IMR-90 (cell line): ENCODE measurements at regions not wholly inside any gene's neighbourhood (a gene's known extent, or its start where the extent isn't known, plus 50 kb on each side); places are given as distances from the start of the nearest gene placed in this dataset.

Experiments used
- ATAC-seq: fragments of 200-7000 bp; cut with Tn5 transposase; 2 replicates; pipeline ENCODE4 v1.9.1; 2020; ENCODE audit warnings: low read depth, mild to moderate bottlenecking, moderate library complexity
- BruUV-seq: library from RNA; stranded (reverse); fragments of 400-500 nt; replicated peaks from 2 replicates; lab custom pipeline; 2021; lab: Mats Ljungman, UMichigan
- CTCF ChIA-PET: fragments of 300-600 bp; formaldehyde crosslinking; extraction: SDS; loops from one replicate; lab custom pipeline; 2021; ENCODE audit warnings: antibody characterized with exemption; lab: Yijun Ruan, JAX
- POLR2A ChIA-PET: fragments of 300-600 bp; sonication (Branson Sonifier 250); formaldehyde crosslinking; loops from one replicate; lab custom pipeline; 2022; ENCODE audit warnings: antibody characterized with exemption; ENCODE audit not compliant: unreplicated experiment; lab: Charles Lee
- DNase-seq: peaks from one replicate; pipeline ENCODE4 v3.0.0; 2013
- H2AFZ ChIP-seq: replicated peaks from 2 replicates; pipeline ENCODE3; 2013; ENCODE audit warnings: low read length, mild to moderate bottlenecking; ENCODE audit not compliant: poor library complexity
- H2AK5ac ChIP-seq: 2 replicates; pipeline ENCODE4 v1.6.1; 2013; ENCODE audit warnings: low read depth, low read length, inconsistent platforms
- H2AK9ac ChIP-seq: replicated peaks from 2 replicates; pipeline ENCODE3; 2013; ENCODE audit warnings: mild to moderate bottlenecking, low read depth, low read length, moderate library complexity; ENCODE audit not compliant: poor library complexity
- H2BK120ac ChIP-seq: 2 replicates; pipeline ENCODE4 v1.6.1; 2013; ENCODE audit warnings: low read depth, low read length, inconsistent platforms
- H2BK15ac ChIP-seq: 3 replicates; pipeline ENCODE4 v1.6.1; 2013; ENCODE audit warnings: low read depth, low read length, inconsistent platforms
- H2BK20ac ChIP-seq: 2 replicates; pipeline ENCODE4 v1.6.1; 2013; ENCODE audit warnings: low read depth, mild to moderate bottlenecking, inconsistent platforms, low read length, moderate library complexity
- H2BK5ac ChIP-seq: 2 replicates; pipeline ENCODE4 v1.6.1; 2013; ENCODE audit warnings: mild to moderate bottlenecking, low read depth, low read length, inconsistent platforms; ENCODE audit not compliant: poor library complexity, severe bottlenecking
- H3K14ac ChIP-seq: replicated peaks from 2 replicates; pipeline ENCODE4 v1.6.1; 2013; ENCODE audit warnings: low read depth, low read length, inconsistent platforms
- H3K18ac ChIP-seq: 2 replicates; pipeline ENCODE4 v1.6.1; 2013; ENCODE audit warnings: low read depth, low read length, control low read depth
- H3K23ac ChIP-seq: 2 replicates; pipeline ENCODE4 v1.6.1; 2013; ENCODE audit warnings: low read depth, low read length, inconsistent platforms
- H3K27ac ChIP-seq: 2 replicates; pipeline ENCODE4 v1.5.1; 2013; ENCODE audit warnings: mild to moderate bottlenecking, control low read depth, low read length; ENCODE audit not compliant: insufficient read depth
- H3K27me3 ChIP-seq: 2 replicates; pipeline ENCODE4 v1.6.1; 2013; ENCODE audit warnings: low read length; ENCODE audit not compliant: control insufficient read depth, insufficient read depth
- H3K36me3 ChIP-seq: 2 replicates; pipeline ENCODE4 v1.6.1; 2013; ENCODE audit warnings: low read length, mixed read lengths; ENCODE audit not compliant: control insufficient read depth, insufficient read depth
- H3K4ac ChIP-seq: 2 replicates; pipeline ENCODE4 v1.6.1; 2013; ENCODE audit warnings: low read depth, low read length, inconsistent platforms
- H3K4me1 ChIP-seq: 2 replicates; pipeline ENCODE4 v1.6.1; 2013; ENCODE audit warnings: low read length, mixed read lengths; ENCODE audit not compliant: control insufficient read depth, insufficient read depth
- H3K4me2 ChIP-seq: 2 replicates; pipeline ENCODE4 v1.6.1; 2013; ENCODE audit warnings: low read depth, mild to moderate bottlenecking, control low read depth, low read length, moderate library complexity
- H3K4me3 ChIP-seq: 2 replicates; pipeline ENCODE4 v1.5.1; 2013; ENCODE audit warnings: low read depth, mild to moderate bottlenecking, control low read depth, low read length, moderate library complexity; ENCODE audit not compliant: insufficient read depth
- H3K56ac ChIP-seq: 2 replicates; pipeline ENCODE4 v1.6.1; 2013; ENCODE audit warnings: low read length, inconsistent platforms; ENCODE audit not compliant: insufficient read depth; ENCODE audit errors: extremely low read depth
- H3K79me1 ChIP-seq, 2 experiments: 2 replicates each; pipeline ENCODE4 v1.6.1; 2013; ENCODE audit warnings: low read length in 2 of 2, inconsistent platforms in 1 of 2, low read depth in 1 of 2
- H3K9ac ChIP-seq: 2 replicates; pipeline ENCODE4 v1.6.1; 2013; ENCODE audit warnings: low read depth, low read length, control low read depth
- H3K9me1 ChIP-seq: 2 replicates; pipeline ENCODE4 v1.6.1; 2013; ENCODE audit warnings: low read length, inconsistent platforms; ENCODE audit not compliant: insufficient read depth
- H3K9me3 ChIP-seq: 2 replicates; pipeline ENCODE4 v1.6.1; 2013; ENCODE audit warnings: low read length; ENCODE audit not compliant: control insufficient read depth, insufficient read depth
- H4K20me1 ChIP-seq: 2 replicates; pipeline ENCODE4 v1.6.1; 2013; ENCODE audit warnings: low read length, inconsistent platforms; ENCODE audit not compliant: insufficient read depth
- H4K5ac ChIP-seq: 2 replicates; pipeline ENCODE4 v1.6.1; 2013; ENCODE audit warnings: mild to moderate bottlenecking, low read depth, low read length, control low read depth
- H4K8ac ChIP-seq, 2 experiments: 2 replicates each; pipeline ENCODE4 v1.6.1; 2013; ENCODE audit warnings: low read depth in 2 of 2, low read length in 2 of 2, control low read depth in 1 of 2, inconsistent platforms in 1 of 2
- H4K91ac ChIP-seq: 2 replicates; pipeline ENCODE4 v1.6.1; 2013; ENCODE audit warnings: low read depth, low read length, inconsistent platforms; ENCODE audit not compliant: insufficient read depth
- BHLHE40 ChIP-seq: fragments of 150-350 bp; IDR thresholded peaks from 2 replicates; pipeline ENCODE4 v1.6.1; 2016; ENCODE audit warnings: mild to moderate bottlenecking, low read depth, low read length
- CEBPB ChIP-seq: IDR thresholded peaks from 2 replicates; pipeline ENCODE4 v1.6.1; 2012; ENCODE audit warnings: low read depth, low read length, improper control_type of control experiment
- CTCF ChIP-seq: conservative IDR thresholded peaks from 2 replicates; pipeline ENCODE4 v1.5.1; 2012; ENCODE audit warnings: mild to moderate bottlenecking, low read depth, low read length, improper control_type of control experiment
- ELK1 ChIP-seq: fragments of 150-350 bp; IDR thresholded peaks from 2 replicates; pipeline ENCODE4 v1.6.1; 2016; ENCODE audit warnings: low read depth, mild to moderate bottlenecking, low read length, moderate library complexity, borderline replicate concordance
- FOS ChIP-seq: fragments of 150-350 bp; IDR thresholded peaks from 2 replicates; pipeline ENCODE4 v1.6.1; 2016; ENCODE audit warnings: low read depth, low read length
- MAFK ChIP-seq: IDR thresholded peaks from 2 replicates; pipeline ENCODE4 v1.6.1; 2012; ENCODE audit warnings: low read depth, low read length, improper control_type of control experiment
- MAZ ChIP-seq: IDR thresholded peaks from 2 replicates; pipeline ENCODE4 v1.6.1; 2012; ENCODE audit warnings: low read depth, mild to moderate bottlenecking, low read length, improper control_type of control experiment, moderate library complexity, borderline replicate concordance
- MXI1 ChIP-seq: IDR thresholded peaks from 2 replicates; pipeline ENCODE4 v1.6.1; 2012; ENCODE audit warnings: low read depth, mild to moderate bottlenecking, low read length, moderate library complexity, borderline replicate concordance
- NFE2L2 ChIP-seq: fragments of 150-350 bp; IDR thresholded peaks from 2 replicates; pipeline ENCODE4 v1.6.1; 2016; ENCODE audit warnings: low read depth, mild to moderate bottlenecking, low read length
- RAD21 ChIP-seq: IDR thresholded peaks from 2 replicates; pipeline ENCODE4 v1.6.1; 2012; ENCODE audit warnings: low read length, improper control_type of control experiment
- RCOR1 ChIP-seq: IDR thresholded peaks from 2 replicates; pipeline ENCODE4 v1.6.1; 2012; ENCODE audit warnings: mild to moderate bottlenecking, low read length, improper control_type of control experiment; ENCODE audit not compliant: insufficient replicate concordance
- RFX5 ChIP-seq: IDR thresholded peaks from 2 replicates; pipeline ENCODE4 v1.8.0; 2012; ENCODE audit warnings: low read depth, mild to moderate bottlenecking, low read length, moderate library complexity
- USF2 ChIP-seq: fragments of 150-350 bp; IDR thresholded peaks from 2 replicates; pipeline ENCODE4 v1.6.1; 2017; ENCODE audit warnings: mild to moderate bottlenecking, antibody characterized with exemption, low read length, low read depth
- WGBS, 2 experiments: methylation state at CpG; one replicate each; pipeline versions ENCODE4 v1.1.5 to v1.1.7; 2013; ENCODE audit warnings: missing lambda C conversion rate in 2 of 2; ENCODE audit not compliant: insufficient read length in 1 of 2; ENCODE audit errors: extremely low coverage in 2 of 2; 5-methylcytosine and 5-hydroxymethylcytosine counted together
- dilution Hi-C: fragments of 300-500 bp; cut with HindIII; formaldehyde crosslinking; loops from one replicate; pipeline ENCODE4 v1.14.3; 2018; ENCODE audit warnings: low sequenced_read_pairs; ENCODE audit not compliant: unreplicated experiment
- in situ Hi-C: fragments of 300-500 bp; cut with MboI; formaldehyde crosslinking; loops from 3 replicates; pipeline ENCODE4 v1.14.3; 2019; ENCODE audit warnings: low sequenced_read_pairs, inconsistent platforms, mixed read lengths
- intact Hi-C: fragments of 100-400 bp; cut with micrococcal nuclease; formaldehyde crosslinking; loops from 2 replicates; pipeline ENCODE4 v1.10.0; 2022

- Histone ChIP-seq H2BK5ac (no peak overlapping the region), H3K18ac (no peak overlapping the region), H2BK20ac (no peak overlapping the region), H4K5ac (no peak overlapping the region), H3K4me1 (no peaks in the 10 kb centered on the region), H3K4me3 (no peak overlapping the region), H3K27me3 (no peaks in the 10 kb centered on the region), H3K79me1 (no peaks in the 10 kb centered on the region), H2AFZ (no peak overlapping the region), H4K91ac (no peak overlapping the region), H3K14ac (no peak overlapping the region), H2BK15ac (no peak overlapping the region), H3K23ac (no peak overlapping the region), H2BK120ac (no peak overlapping the region), H3K4me2 (no peak overlapping the region), H3K4ac (no peak overlapping the region), H3K27ac (no peak overlapping the region), H4K20me1 (no peaks in the 10 kb centered on the region), H3K9me1 (no peaks in the 10 kb centered on the region), H2AK5ac (no peak overlapping the region), H2AK9ac (no peak overlapping the region), H3K56ac (no peak overlapping the region), H3K9ac (no peak overlapping the region), H4K8ac (no peak overlapping the region), H3K9me3 (peaks cover 46% of the 10 kb centered on the region), H3K36me3 (no peaks in the 10 kb centered on the region)
- ATAC-seq = no peak
- DNase-seq = no peak
- intact Hi-C loops (no loop called here), dilution Hi-C loops (no loop called here), in situ Hi-C loops (no loop called here)
- TF ChIP-seq RFX5 (no peak), RCOR1 (no peak), USF2 (no peak), MAZ (no peak), BHLHE40 (no peak), MAFK (no peak), NFE2L2 (no peak), RAD21 (no peak), CEBPB (no peak), MXI1 (no peak), ELK1 (no peak), FOS (no peak), CTCF (no peak)
- WGBS, 2 experiments = 54% methylated on average over 5 of the region's 24 CpGs; no CpG with 5 or more reads in 1 of the 2 experiments
- CTCF ChIA-PET = no interaction called here
- no TSS peak for BruUV-seq
- POLR2A ChIA-PET = no interaction called here
Observed at GRCh38 chr14:104237651-104238423, 99.5 kb downstream of the KIF26A start.
